ENCODE measurements at regions not wholly inside any gene's neighbourhood (a gene's known extent, or its start where the extent isn't known, plus 50 kb on each side); places are given as distances from the start of the nearest gene placed in this dataset.

- FAIRE-seq (peak; percentile 82), DNase-seq (ENCODE audit: insufficient read length, low spot score) (peak; percentile 49)
- TF ChIP-seq POLR2A (IDR thresholded peaks at IDR 0.05; ENCODE audit: low read depth, low read length) = no peak
These were observed 129.0 kb downstream of the SNX18 start for GRCh38 chr5:54646356-54647101.

- no peak for FAIRE-seq
- no peak for TF ChIP-seq POLR2A (IDR thresholded peaks at IDR 0.05; ENCODE audit: low read depth, low read length)
- no peak for DNase-seq (ENCODE audit: insufficient read length, low spot score)
These were observed 128.4 kb downstream of the SNX18 start for GRCh38 chr5:54645882-54646355.

- DNase-seq (ENCODE audit: insufficient read length, low spot score) (peak; percentile 74), FAIRE-seq (peak; percentile 48)
- TF ChIP-seq POLR2A (IDR thresholded peaks at IDR 0.05; ENCODE audit: low read depth, low read length) = no peak
These were observed 126.7 kb downstream of the SNX18 start for GRCh38 chr5:54644226-54644625.

GRCh38 chr5:54643685-54644106 is 126.1 kb downstream of the SNX18 start:
- no peak for FAIRE-seq
- peak; percentile 24 for DNase-seq (ENCODE audit: insufficient read length, low spot score)
- no peak for TF ChIP-seq POLR2A (IDR thresholded peaks at IDR 0.05; ENCODE audit: low read depth, low read length)

- TF ChIP-seq POLR2A (IDR thresholded peaks at IDR 0.05; ENCODE audit: low read depth, low read length) = no peak
- no peak for DNase-seq (ENCODE audit: insufficient read length, low spot score)
- no peak for FAIRE-seq
These were observed 122.1 kb downstream of the SNX18 start for GRCh38 chr5:54639621-54640020.

- FAIRE-seq (no peak), DNase-seq (ENCODE audit: insufficient read length, low spot score) (no peak)
- TF ChIP-seq POLR2A (IDR thresholded peaks at IDR 0.05; ENCODE audit: low read depth, low read length) = no peak
These were observed 120.5 kb downstream of the SNX18 start for GRCh38 chr5:54638106-54638505.

- no peak for DNase-seq (ENCODE audit: insufficient read length, low spot score)
- no peak for FAIRE-seq
- no peak for TF ChIP-seq POLR2A (IDR thresholded peaks at IDR 0.05; ENCODE audit: low read depth, low read length)
These were observed 120.1 kb downstream of the SNX18 start for GRCh38 chr5:54637654-54638053.

- no peak for DNase-seq (ENCODE audit: insufficient read length, low spot score)
- TF ChIP-seq POLR2A (IDR thresholded peaks at IDR 0.05; ENCODE audit: low read depth, low read length) = no peak
- FAIRE-seq = no peak
These were observed 116.5 kb downstream of the SNX18 start for GRCh38 chr5:54634089-54634488.

- TF ChIP-seq POLR2A (IDR thresholded peaks at IDR 0.05; ENCODE audit: low read depth, low read length) = no peak
- DNase-seq (ENCODE audit: insufficient read length, low spot score) = no peak
- no peak for FAIRE-seq
These were observed 114.7 kb downstream of the SNX18 start for GRCh38 chr5:54632131-54632701.

GRCh38 chr5:54630738-54631359 is 113.3 kb downstream of the SNX18 start:
- TF ChIP-seq POLR2A (IDR thresholded peaks at IDR 0.05; ENCODE audit: low read depth, low read length) = no peak
- DNase-seq (ENCODE audit: insufficient read length, low spot score) (no peak), FAIRE-seq (no peak)

GRCh38 chr5:54629115-54629514 is 111.6 kb downstream of the SNX18 start:
- DNase-seq (ENCODE audit: insufficient read length, low spot score) (no peak), FAIRE-seq (no peak)
- TF ChIP-seq POLR2A (IDR thresholded peaks at IDR 0.05; ENCODE audit: low read depth, low read length) = no peak

GRCh38 chr5:54628050-54628449 is 110.5 kb downstream of the SNX18 start:
- FAIRE-seq = no peak
- TF ChIP-seq POLR2A (IDR thresholded peaks at IDR 0.05; ENCODE audit: low read depth, low read length) = no peak
- no peak for DNase-seq (ENCODE audit: insufficient read length, low spot score)

- FAIRE-seq (no peak), DNase-seq (ENCODE audit: insufficient read length, low spot score) (no peak)
- TF ChIP-seq POLR2A (IDR thresholded peaks at IDR 0.05; ENCODE audit: low read depth, low read length) = no peak
These were observed 108.8 kb downstream of the SNX18 start for GRCh38 chr5:54626407-54626806.

GRCh38 chr5:54624805-54625568 is 107.4 kb downstream of the SNX18 start:
- TF ChIP-seq POLR2A (IDR thresholded peaks at IDR 0.05; ENCODE audit: low read depth, low read length) = no peak
- FAIRE-seq (no peak), DNase-seq (ENCODE audit: insufficient read length, low spot score) (no peak)
